ENCODE measurements at regions not wholly inside any gene's neighbourhood (a gene's known extent, or its start where the extent isn't known, plus 50 kb on each side); places are given as distances from the start of the nearest gene placed in this dataset.

DNA sequence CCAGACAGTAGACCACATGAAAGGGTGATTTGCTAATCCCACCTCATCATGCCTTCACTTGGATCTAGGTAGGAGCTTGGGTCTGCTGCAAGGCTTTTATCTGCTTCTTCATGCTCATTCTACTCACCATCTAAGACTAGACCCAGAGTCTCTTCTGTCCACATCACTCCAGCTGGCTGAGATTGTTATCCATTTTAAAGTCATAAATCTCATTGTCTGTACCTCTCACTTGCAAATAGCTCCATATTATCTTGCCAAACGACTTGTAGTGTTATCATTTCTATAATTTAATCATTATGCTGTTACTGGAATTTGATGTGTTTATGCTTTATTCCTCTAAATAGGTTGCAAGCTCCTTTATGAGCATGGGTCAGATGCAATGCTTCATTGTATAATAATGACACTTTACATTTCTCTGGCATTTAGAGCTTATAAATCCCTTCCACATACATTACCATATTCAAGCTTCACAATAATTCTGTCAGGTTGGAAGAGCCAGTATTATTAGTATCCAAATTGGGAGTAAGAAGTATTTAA is 254.2 kb upstream of the SORL1-AS1 start:
- TF ChIP-seq, protein P1, sequence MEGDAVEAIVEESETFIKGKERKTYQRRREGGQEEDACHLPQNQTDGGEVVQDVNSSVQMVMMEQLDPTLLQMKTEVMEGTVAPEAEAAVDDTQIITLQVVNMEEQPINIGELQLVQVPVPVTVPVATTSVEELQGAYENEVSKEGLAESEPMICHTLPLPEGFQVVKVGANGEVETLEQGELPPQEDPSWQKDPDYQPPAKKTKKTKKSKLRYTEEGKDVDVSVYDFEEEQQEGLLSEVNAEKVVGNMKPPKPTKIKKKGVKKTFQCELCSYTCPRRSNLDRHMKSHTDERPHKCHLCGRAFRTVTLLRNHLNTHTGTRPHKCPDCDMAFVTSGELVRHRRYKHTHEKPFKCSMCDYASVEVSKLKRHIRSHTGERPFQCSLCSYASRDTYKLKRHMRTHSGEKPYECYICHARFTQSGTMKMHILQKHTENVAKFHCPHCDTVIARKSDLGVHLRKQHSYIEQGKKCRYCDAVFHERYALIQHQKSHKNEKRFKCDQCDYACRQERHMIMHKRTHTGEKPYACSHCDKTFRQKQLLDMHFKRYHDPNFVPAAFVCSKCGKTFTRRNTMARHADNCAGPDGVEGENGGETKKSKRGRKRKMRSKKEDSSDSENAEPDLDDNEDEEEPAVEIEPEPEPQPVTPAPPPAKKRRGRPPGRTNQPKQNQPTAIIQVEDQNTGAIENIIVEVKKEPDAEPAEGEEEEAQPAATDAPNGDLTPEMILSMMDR (IDR thresholded peaks at IDR 0.05): no peak
- TF ChIP-seq POLR2AphosphoS5 (IDR thresholded peaks at IDR 0.05; ENCODE audit: low read depth, low read length): no peak
- TF ChIP-seq, protein P2, sequence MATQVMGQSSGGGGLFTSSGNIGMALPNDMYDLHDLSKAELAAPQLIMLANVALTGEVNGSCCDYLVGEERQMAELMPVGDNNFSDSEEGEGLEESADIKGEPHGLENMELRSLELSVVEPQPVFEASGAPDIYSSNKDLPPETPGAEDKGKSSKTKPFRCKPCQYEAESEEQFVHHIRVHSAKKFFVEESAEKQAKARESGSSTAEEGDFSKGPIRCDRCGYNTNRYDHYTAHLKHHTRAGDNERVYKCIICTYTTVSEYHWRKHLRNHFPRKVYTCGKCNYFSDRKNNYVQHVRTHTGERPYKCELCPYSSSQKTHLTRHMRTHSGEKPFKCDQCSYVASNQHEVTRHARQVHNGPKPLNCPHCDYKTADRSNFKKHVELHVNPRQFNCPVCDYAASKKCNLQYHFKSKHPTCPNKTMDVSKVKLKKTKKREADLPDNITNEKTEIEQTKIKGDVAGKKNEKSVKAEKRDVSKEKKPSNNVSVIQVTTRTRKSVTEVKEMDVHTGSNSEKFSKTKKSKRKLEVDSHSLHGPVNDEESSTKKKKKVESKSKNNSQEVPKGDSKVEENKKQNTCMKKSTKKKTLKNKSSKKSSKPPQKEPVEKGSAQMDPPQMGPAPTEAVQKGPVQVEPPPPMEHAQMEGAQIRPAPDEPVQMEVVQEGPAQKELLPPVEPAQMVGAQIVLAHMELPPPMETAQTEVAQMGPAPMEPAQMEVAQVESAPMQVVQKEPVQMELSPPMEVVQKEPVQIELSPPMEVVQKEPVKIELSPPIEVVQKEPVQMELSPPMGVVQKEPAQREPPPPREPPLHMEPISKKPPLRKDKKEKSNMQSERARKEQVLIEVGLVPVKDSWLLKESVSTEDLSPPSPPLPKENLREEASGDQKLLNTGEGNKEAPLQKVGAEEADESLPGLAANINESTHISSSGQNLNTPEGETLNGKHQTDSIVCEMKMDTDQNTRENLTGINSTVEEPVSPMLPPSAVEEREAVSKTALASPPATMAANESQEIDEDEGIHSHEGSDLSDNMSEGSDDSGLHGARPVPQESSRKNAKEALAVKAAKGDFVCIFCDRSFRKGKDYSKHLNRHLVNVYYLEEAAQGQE (IDR thresholded peaks at IDR 0.05; ENCODE audit: insufficient read depth in 1 of 2, low read depth in 2 of 2, low read length in 1 of 2): no peak
- no peak for TF ChIP-seq TCF7L2 (IDR thresholded peaks at IDR 0.05; ENCODE audit: low read depth, low read length)

Data from Panc1 (cell line).